Stimulated activated CD4-positive, alpha-beta T cell treated with anti-CD3 and anti-CD28 coated beads, TNF-alpha, amount 100 ng/mL, for 48 hours (primary cell): ENCODE measurements at regions not wholly inside any gene's neighbourhood (a gene's known extent, or its start where the extent isn't known, plus 50 kb on each side); places are given as distances from the start of the nearest gene placed in this dataset.
"Not testable (repeated sequence)": the region's sequence is repeated elsewhere in the genome, so short reads cannot be mapped to it uniquely, and the experiment has no call there.

Experiments
- DNase-seq, 3 donors: peaks; one replicate each; pipeline ENCODE4 v3.0.0-alpha.2; 2020; ENCODE audit warnings: low read depth in 3 of 3

DNA sequence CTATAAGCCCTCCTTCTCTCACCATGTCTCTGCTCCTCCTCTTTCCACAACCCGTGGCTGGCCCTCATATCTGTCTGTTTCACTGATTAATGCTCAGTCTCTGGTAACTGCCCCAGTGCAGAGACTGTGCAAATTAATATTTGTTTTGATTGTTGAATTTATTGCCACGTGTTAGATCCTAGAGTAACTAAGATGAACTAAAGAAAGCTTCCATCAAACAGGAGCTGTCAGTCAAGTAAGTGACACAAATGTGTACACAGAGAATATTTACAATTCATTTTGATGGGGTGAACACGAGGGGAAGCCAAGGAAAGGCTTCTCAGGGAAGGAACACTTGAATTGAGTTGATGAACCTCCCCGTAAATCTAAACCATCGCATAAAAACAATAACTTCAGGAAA lies 182.5 kb downstream of the BAMBI start:
- no peak for DNase-seq

- no peak for DNase-seq
These were observed 184.9 kb downstream of the BAMBI start for GRCh38 chr10:28862219-28862618.

GRCh38 chr10:28869606-28870201 lies 192.4 kb downstream of the BAMBI start:
- DNase-seq: no peak

GRCh38 chr10:28871665-28872064 lies 194.3 kb downstream of the BAMBI start:
- no peak for DNase-seq

- DNase-seq: no peak
These were observed 195.4 kb downstream of the BAMBI start for GRCh38 chr10:28872587-28873165.

GRCh38 chr10:28873540-28873939 lies 196.2 kb downstream of the BAMBI start:
- DNase-seq: no peak

- no peak for DNase-seq
These were observed 196.9 kb downstream of the BAMBI start for GRCh38 chr10:28874210-28874609.

DNA sequence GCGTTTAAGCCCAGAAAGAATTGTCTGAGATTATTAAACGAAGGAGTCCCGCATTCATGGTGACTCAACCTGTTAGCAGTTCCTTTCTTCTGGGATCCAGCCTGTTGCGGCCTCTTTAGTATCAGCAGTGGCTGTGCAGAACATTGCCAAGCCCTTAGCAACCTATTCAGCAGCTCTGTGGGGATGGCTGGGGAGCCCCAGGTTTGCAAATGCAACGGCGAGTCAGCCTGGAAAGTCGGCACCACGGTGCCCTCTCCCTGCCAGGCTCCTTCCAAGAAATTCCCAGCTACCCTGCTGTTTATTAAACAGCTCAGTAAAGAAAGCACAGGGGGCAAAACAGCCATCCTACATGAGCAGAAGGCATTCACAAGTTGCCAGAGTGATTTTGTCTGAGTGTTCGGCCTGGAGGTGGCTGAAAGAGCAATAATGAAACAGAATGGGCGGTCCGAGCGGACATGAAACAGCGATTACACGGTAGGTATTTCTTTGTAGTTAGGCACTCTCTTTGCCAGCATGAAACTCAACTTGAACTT lies 198.3 kb downstream of the BAMBI start:
- no peak for DNase-seq

- no peak for DNase-seq
These were observed 201.1 kb downstream of the BAMBI start for GRCh38 chr10:28878236-28878970.

- no peak for DNase-seq
These were observed 201.9 kb downstream of the BAMBI start for GRCh38 chr10:28879246-28879645.

- DNase-seq: no peak
These were observed 202.8 kb downstream of the BAMBI start for GRCh38 chr10:28879875-28880682.

GRCh38 chr10:28880683-28880950 lies 203.3 kb downstream of the BAMBI start:
- DNase-seq: no peak

DNA sequence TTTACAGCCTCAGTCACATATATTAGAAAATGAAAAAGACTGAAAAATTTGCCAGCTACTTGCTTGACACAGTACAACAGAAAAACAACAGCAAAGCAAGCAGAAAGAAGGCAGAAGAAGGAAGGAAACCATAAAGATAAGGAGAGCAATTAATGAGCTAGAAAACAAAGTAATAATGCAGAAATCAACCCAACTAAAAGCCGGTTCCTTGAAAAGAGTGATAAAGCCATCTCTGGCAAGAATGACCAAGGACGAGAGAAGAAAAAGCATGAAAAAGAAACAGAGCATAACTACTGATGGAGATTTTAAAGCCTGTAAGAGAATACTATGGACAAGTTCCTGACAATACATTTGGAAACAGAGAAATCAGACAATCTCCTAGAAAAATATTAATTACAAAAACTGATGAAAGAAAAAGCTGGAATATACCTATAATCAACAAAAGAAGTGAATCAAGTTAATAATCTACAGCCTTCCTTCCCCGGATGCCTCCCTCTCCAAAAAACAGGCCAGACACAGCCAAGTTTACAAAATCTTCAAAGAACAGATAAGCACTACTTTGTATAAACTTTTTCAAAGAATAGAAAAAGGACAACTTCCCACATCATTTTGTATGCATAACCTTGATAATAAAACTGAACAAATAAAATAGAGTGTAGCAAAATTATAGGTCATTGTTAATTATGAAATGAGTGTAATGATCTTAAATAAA lies 204.0 kb downstream of the BAMBI start:
- no peak for DNase-seq

GRCh38 chr10:28883741-28884423 lies 206.6 kb downstream of the BAMBI start:
- DNase-seq: no peak

DNA sequence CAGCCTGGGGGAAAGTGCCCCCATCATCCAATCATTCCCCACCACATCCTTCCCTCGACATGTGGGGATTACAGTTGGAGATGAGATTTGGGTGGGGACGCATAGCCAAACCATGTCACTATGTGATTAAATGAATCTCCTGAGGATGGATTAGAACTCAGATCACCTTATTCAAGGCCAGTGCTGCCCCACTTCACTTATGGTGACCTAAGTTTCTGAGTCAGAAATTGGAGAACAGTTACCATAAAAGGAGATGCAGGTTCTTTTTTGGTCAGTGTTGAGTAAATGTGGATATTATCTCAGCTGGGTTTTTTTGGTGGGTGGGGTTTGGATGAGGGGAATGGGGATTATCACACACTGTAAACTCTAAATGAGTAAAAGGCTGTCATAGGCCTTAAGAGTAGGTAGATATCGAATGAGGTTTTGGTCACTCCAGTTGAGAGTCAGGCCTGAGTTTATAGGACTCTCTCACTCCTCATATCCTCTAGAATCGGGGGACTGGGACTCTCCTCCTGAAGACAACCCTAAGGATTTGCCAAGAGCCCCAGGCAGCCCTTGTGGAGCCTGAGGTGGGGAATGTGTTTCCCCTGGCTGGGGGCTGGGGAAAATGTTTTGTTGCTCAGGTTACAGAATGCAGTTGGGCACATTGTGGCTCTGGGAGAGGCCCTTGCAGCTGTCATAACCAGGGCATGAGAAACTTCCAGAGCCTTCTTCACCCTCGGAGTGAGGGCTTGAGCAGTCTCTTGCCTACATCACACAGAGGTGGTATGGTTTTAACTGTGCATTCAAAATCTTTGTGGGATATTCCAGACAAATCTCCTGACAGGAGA lies 213.0 kb downstream of the BAMBI start:
- DNase-seq: no peak

- no peak for DNase-seq
These were observed 213.9 kb downstream of the BAMBI start for GRCh38 chr10:28891058-28891713.

GRCh38 chr10:28892818-28893547 lies 215.7 kb downstream of the BAMBI start:
- DNase-seq: no peak

- no peak for DNase-seq
These were observed 216.8 kb downstream of the BAMBI start for GRCh38 chr10:28894146-28894545.

DNA sequence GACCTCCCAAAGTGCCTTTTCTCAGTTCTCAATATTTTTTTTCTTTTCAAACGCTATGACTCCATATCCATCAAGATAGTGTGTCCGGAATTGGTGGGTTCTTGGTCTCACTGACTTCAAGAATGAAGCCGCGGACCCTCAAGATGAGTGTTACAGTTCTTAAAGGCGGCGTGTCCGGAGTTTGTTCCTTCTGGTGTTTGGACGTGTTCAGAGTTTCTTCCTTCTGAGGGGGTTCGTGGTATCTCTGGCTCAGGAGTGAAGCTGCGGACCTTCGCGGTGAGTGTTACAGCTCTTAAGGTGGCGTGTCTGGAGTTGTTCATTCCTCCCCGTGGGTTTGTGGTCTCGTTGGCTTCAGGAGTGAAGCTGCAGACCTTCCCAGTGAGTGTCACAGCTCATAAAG lies 218.3 kb downstream of the BAMBI start:
- DNase-seq: not testable (repeated sequence)
